Activated CD4-positive, alpha-beta T cell treated with anti-CD3 and anti-CD28 coated beads, Interleukin-2, amount 10 ng/mL, durations not matched to agents 24 days and 14 days (primary cell): ENCODE measurements at regions not wholly inside any gene's neighbourhood (a gene's known extent, or its start where the extent isn't known, plus 50 kb on each side); places are given as distances from the start of the nearest gene placed in this dataset.
"Not testable (repeated sequence)": the region's sequence is repeated elsewhere in the genome, so short reads cannot be mapped to it uniquely, and the experiment has no call there.

ENCODE experiments used
- DNase-seq: peaks from one replicate; pipeline ENCODE4 v3.0.0; 2022
- H3K27ac Mint-ChIP-seq: one replicate; pipeline ENCODE4 v1.8.0; 2022; ENCODE audit warnings: mild to moderate bottlenecking, mixed read lengths
- H3K27me3 Mint-ChIP-seq: one replicate; pipeline ENCODE4 v1.8.0; 2022; ENCODE audit warnings: mixed read lengths
- H3K36me3 Mint-ChIP-seq: one replicate; pipeline ENCODE4 v1.8.0; 2022; ENCODE audit warnings: low read depth, mild to moderate bottlenecking, mixed read lengths
- H3K4me1 Mint-ChIP-seq: one replicate; pipeline ENCODE4 v1.8.0; 2021; ENCODE audit warnings: mixed read lengths
- H3K4me3 Mint-ChIP-seq: one replicate; pipeline ENCODE4 v1.8.0; 2022; ENCODE audit warnings: mild to moderate bottlenecking, moderate library complexity, mixed read lengths
- H3K9me3 Mint-ChIP-seq: one replicate; pipeline ENCODE4 v1.8.0; 2021; ENCODE audit warnings: mixed read lengths
- intact Hi-C: fragments of 100-400 bp; cut with micrococcal nuclease; formaldehyde crosslinking; loops from one replicate; pipeline ENCODE4 v1.15.1; 2023

GRCh38 chr3:66629982-66630368, 129.2 kb upstream of the LRIG1 start:
- no peaks in the 10 kb centered on the region for H3K36me3 Mint-ChIP-seq

GRCh38 chr3:66633402-66634381, 132.9 kb upstream of the LRIG1 start:
- H3K27me3 Mint-ChIP-seq, result peaks cover 3% of the 10 kb centered on the region
- H3K4me1 Mint-ChIP-seq, result peaks cover 2% of the 10 kb centered on the region
- H3K36me3 Mint-ChIP-seq, result no peaks in the 10 kb centered on the region
- intact Hi-C loops, result no loop called here
- no peak overlapping the region for H3K27ac Mint-ChIP-seq
- no peak overlapping the region for H3K4me3 Mint-ChIP-seq
- no peaks in the 10 kb centered on the region for H3K9me3 Mint-ChIP-seq
- no peak for DNase-seq

More at GRCh38 chr3:66629982-66630368, 129.2 kb upstream of the LRIG1 start:
- Mint-ChIP-seq H3K9me3 (no peaks in the 10 kb centered on the region), H3K27me3 (peaks cover 3% of the 10 kb centered on the region), H3K4me3 (no peak overlapping the region), H3K4me1 (no peaks in the 10 kb centered on the region), H3K27ac (no peak overlapping the region)
- intact Hi-C loops, result no loop called here
- no peak for DNase-seq

- no peaks in the 10 kb centered on the region for H3K9me3 Mint-ChIP-seq
- peaks cover 2% of the 10 kb centered on the region for H3K27me3 Mint-ChIP-seq
- no peak for DNase-seq
- H3K27ac Mint-ChIP-seq, result no peak overlapping the region
- no peak overlapping the region for H3K4me3 Mint-ChIP-seq
- no peaks in the 10 kb centered on the region for H3K36me3 Mint-ChIP-seq
- H3K4me1 Mint-ChIP-seq, result peaks cover 2% of the 10 kb centered on the region
- intact Hi-C loops, result no loop called here
Measured at GRCh38 chr3:66638717-66639116, 137.9 kb upstream of the LRIG1 start.

- Mint-ChIP-seq H3K36me3 (no peaks in the 10 kb centered on the region), H3K27ac (no peak overlapping the region), H3K27me3 (peaks cover 2% of the 10 kb centered on the region), H3K4me3 (no peak overlapping the region), H3K9me3 (no peaks in the 10 kb centered on the region), H3K4me1 (peaks cover 2% of the 10 kb centered on the region)
- no peak for DNase-seq
- intact Hi-C loops, result no loop called here
Measured at GRCh38 chr3:66639809-66640356, 139.1 kb upstream of the LRIG1 start.

- Mint-ChIP-seq H3K9me3 (no peaks in the 10 kb centered on the region), H3K27me3 (peaks cover 4% of the 10 kb centered on the region), H3K4me1 (peaks cover 2% of the 10 kb centered on the region), H3K27ac (no peak overlapping the region), H3K36me3 (no peaks in the 10 kb centered on the region), H3K4me3 (no peak overlapping the region)
- intact Hi-C loops, result no loop called here
- DNase-seq, result no peak
Measured at GRCh38 chr3:66642019-66642418, 141.2 kb upstream of the LRIG1 start.

GRCh38 chr3:66642484-66642883, 141.7 kb upstream of the LRIG1 start:
- peaks cover 2% of the 10 kb centered on the region for H3K4me1 Mint-ChIP-seq
- no peak for DNase-seq
- no peaks in the 10 kb centered on the region for H3K9me3 Mint-ChIP-seq
- H3K27ac Mint-ChIP-seq, result no peak overlapping the region
- H3K27me3 Mint-ChIP-seq, result peaks cover 6% of the 10 kb centered on the region
- H3K36me3 Mint-ChIP-seq, result no peaks in the 10 kb centered on the region
- no peak overlapping the region for H3K4me3 Mint-ChIP-seq
- intact Hi-C loops, result no loop called here

- Mint-ChIP-seq H3K4me1 (no peaks in the 10 kb centered on the region), H3K4me3 (no peak overlapping the region), H3K36me3 (no peaks in the 10 kb centered on the region), H3K27me3 (peaks cover 4% of the 10 kb centered on the region), H3K27ac (no peak overlapping the region), H3K9me3 (no peaks in the 10 kb centered on the region)
- intact Hi-C loops, result no loop called here
- no peak for DNase-seq
Measured at GRCh38 chr3:66644549-66644948, 143.7 kb upstream of the LRIG1 start.

GRCh38 chr3:66648975-66649374, 148.2 kb upstream of the LRIG1 start:
- no peaks in the 10 kb centered on the region for H3K4me1 Mint-ChIP-seq
- no peak overlapping the region for H3K27ac Mint-ChIP-seq
- H3K27me3 Mint-ChIP-seq, result peaks cover 4% of the 10 kb centered on the region
- no peaks in the 10 kb centered on the region for H3K36me3 Mint-ChIP-seq
- DNase-seq, result no peak
- H3K4me3 Mint-ChIP-seq, result no peak overlapping the region
- H3K9me3 Mint-ChIP-seq, result no peaks in the 10 kb centered on the region
- intact Hi-C loops, result no loop called here

- intact Hi-C loops, DNase-seq, H3K27me3 Mint-ChIP-seq, H3K9me3 Mint-ChIP-seq, H3K4me1 Mint-ChIP-seq, H3K4me3 Mint-ChIP-seq, H3K36me3 Mint-ChIP-seq, H3K27ac Mint-ChIP-seq: not testable (repeated sequence)
Measured at GRCh38 chr3:66651520-66651919, 150.7 kb upstream of the LRIG1 start.

GRCh38 chr3:66652100-66652499, 151.3 kb upstream of the LRIG1 start:
- H3K4me1 Mint-ChIP-seq, H3K36me3 Mint-ChIP-seq, H3K4me3 Mint-ChIP-seq, H3K27me3 Mint-ChIP-seq, H3K27ac Mint-ChIP-seq, DNase-seq, intact Hi-C loops, H3K9me3 Mint-ChIP-seq: not testable (repeated sequence)

GRCh38 chr3:66655044-66655443, 154.2 kb upstream of the LRIG1 start:
- H3K4me3 Mint-ChIP-seq, result no peak overlapping the region

GRCh38 chr3:66655671-66656070, 154.8 kb upstream of the LRIG1 start:
- Mint-ChIP-seq H3K27ac (no peak overlapping the region), H3K4me1 (no peaks in the 10 kb centered on the region), H3K27me3 (peaks cover 2% of the 10 kb centered on the region), H3K36me3 (no peaks in the 10 kb centered on the region), H3K9me3 (no peaks in the 10 kb centered on the region), H3K4me3 (no peak overlapping the region)
- no peak for DNase-seq
- intact Hi-C loops, result no loop called here

More at GRCh38 chr3:66655044-66655443, 154.2 kb upstream of the LRIG1 start:
- Mint-ChIP-seq H3K4me1 (no peaks in the 10 kb centered on the region), H3K9me3 (no peaks in the 10 kb centered on the region), H3K27ac (no peak overlapping the region), H3K36me3 (no peaks in the 10 kb centered on the region), H3K27me3 (peaks cover 2% of the 10 kb centered on the region)
- no peak for DNase-seq
- intact Hi-C loops, result no loop called here

- H3K4me1 Mint-ChIP-seq, result no peaks in the 10 kb centered on the region
- no peaks in the 10 kb centered on the region for H3K36me3 Mint-ChIP-seq
- no peak for DNase-seq
- no peaks in the 10 kb centered on the region for H3K9me3 Mint-ChIP-seq
- no peak overlapping the region for H3K27ac Mint-ChIP-seq
- no peak overlapping the region for H3K4me3 Mint-ChIP-seq
- intact Hi-C loops, result no loop called here
- H3K27me3 Mint-ChIP-seq, result peaks cover 2% of the 10 kb centered on the region
Measured at GRCh38 chr3:66656609-66657008, 155.8 kb upstream of the LRIG1 start.

- H3K27me3 Mint-ChIP-seq, result peaks cover 2% of the 10 kb centered on the region
- no peak for DNase-seq
- no peaks in the 10 kb centered on the region for H3K4me1 Mint-ChIP-seq
- intact Hi-C loops, result no loop called here
- H3K27ac Mint-ChIP-seq, result no peak overlapping the region
- no peak overlapping the region for H3K4me3 Mint-ChIP-seq
- no peaks in the 10 kb centered on the region for H3K9me3 Mint-ChIP-seq
- no peaks in the 10 kb centered on the region for H3K36me3 Mint-ChIP-seq
Measured at GRCh38 chr3:66659056-66659455, 158.2 kb upstream of the LRIG1 start.
